HG03442 (cell line): ENCODE measurements at regions not wholly inside any gene's neighbourhood (a gene's known extent, or its start where the extent isn't known, plus 50 kb on each side); places are given as distances from the start of the nearest gene placed in this dataset.
"Not testable (repeated sequence)": the region's sequence is repeated elsewhere in the genome, so short reads cannot be mapped to it uniquely, and the experiment has no call there.

ENCODE experiments used
- ATAC-seq: cut with Tn5 transposase; IDR thresholded peaks from one replicate; pipeline ENCODE4 v1.9.1; 2021; ENCODE audit warnings: mild to moderate bottlenecking, moderate library complexity; ENCODE audit not compliant: unreplicated experiment

DNA sequence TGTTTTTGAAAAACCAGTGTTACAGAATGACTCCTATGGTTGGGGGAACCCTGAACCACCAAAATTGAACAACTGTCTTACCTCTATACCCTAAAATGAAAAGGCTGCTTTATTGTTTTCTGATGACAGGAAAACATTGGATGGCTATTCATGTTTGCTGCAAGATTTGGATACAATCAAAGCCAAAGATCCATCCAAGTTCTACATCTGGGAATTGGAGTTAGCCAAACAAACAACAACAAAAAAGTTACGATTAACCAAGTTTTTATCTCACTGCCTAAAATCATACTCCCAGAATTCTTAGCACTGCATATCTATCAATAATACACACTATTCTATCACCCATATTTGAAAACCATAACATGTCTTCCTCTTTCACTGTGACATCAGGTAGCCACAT is 349.7 kb upstream of the SLC7A11 start:
- ATAC-seq = no peak

- no peak for ATAC-seq
These were observed 346.4 kb upstream of the SLC7A11 start for GRCh38 chr4:138588501-138588900.

GRCh38 chr4:138579146-138579545 is 337.0 kb upstream of the SLC7A11 start:
- ATAC-seq = no peak

GRCh38 chr4:138577826-138578225 is 335.7 kb upstream of the SLC7A11 start:
- not testable (repeated sequence) for ATAC-seq

- no peak for ATAC-seq
These were observed 335.0 kb upstream of the SLC7A11 start for GRCh38 chr4:138577145-138577544.

DNA sequence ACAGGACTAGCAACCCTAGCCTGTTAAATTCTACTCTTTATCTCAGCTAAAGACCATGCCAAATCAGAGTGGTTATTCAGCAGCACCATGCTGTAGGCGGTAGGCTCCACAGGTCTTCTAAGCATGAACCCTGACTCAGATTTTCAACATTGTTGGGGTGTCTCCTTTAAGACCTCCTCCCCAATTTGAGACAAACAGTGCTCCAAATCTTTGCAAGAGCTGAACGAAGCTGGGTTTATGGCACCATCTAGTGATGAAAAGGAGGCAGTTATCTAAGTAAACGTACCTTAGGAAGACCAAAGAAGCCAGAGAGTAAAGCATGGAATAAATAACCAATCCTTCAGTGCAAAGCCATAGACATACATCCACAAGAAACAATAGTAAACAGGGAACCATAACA is 334.5 kb upstream of the SLC7A11 start:
- no peak for ATAC-seq

- ATAC-seq = no peak
These were observed 331.1 kb upstream of the SLC7A11 start for GRCh38 chr4:138573246-138573645.

GRCh38 chr4:138572007-138572406 is 329.9 kb upstream of the SLC7A11 start:
- no peak for ATAC-seq

DNA sequence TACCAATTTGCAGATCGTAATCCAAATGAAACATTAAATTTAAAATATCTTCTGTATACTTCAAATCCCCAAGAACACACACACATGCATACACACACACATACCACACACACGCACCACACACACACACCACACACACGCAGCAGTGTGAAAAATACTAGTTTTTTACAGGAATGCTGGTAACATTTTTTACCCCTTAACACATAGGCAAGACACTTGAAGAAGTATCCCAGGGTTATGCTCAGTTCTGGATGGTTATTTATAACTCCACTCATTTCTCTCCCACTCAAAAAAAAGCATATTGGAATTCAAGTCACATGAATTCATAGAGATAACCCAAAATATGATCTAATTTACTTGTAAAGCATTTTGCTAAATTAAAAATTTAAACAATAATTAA is 325.5 kb upstream of the SLC7A11 start:
- ATAC-seq = no peak

DNA sequence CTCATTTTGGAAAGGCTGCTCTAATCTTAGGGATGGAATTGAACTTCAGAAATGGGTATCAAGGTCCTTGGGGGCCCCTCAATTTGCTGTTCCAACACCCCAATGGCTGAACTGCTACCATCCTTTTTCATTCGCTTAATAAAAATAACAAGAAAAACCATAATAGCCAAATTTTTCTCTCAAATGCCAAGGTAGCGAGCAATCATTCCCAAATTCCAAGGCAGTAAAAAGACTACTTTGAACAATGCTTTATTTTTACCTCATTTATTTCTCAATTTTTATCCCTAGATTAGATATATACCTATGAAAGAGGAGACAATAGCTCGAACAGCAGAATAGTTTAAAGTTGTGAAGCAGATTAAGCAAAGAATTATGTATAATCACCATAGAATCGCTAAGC is 323.4 kb upstream of the SLC7A11 start:
- no peak for ATAC-seq

- ATAC-seq = peak; percentile 88
These were observed 320.4 kb upstream of the SLC7A11 start for GRCh38 chr4:138562544-138562991.

GRCh38 chr4:138561906-138562305 is 319.8 kb upstream of the SLC7A11 start:
- no peak for ATAC-seq

GRCh38 chr4:138561276-138561880 is 319.2 kb upstream of the SLC7A11 start:
- no peak for ATAC-seq

GRCh38 chr4:138560448-138560847 is 318.3 kb upstream of the SLC7A11 start:
- no peak for ATAC-seq

- no peak for ATAC-seq
These were observed 316.7 kb upstream of the SLC7A11 start for GRCh38 chr4:138558886-138559285.

- no peak for ATAC-seq
These were observed 313.4 kb upstream of the SLC7A11 start for GRCh38 chr4:138555584-138555983.

DNA sequence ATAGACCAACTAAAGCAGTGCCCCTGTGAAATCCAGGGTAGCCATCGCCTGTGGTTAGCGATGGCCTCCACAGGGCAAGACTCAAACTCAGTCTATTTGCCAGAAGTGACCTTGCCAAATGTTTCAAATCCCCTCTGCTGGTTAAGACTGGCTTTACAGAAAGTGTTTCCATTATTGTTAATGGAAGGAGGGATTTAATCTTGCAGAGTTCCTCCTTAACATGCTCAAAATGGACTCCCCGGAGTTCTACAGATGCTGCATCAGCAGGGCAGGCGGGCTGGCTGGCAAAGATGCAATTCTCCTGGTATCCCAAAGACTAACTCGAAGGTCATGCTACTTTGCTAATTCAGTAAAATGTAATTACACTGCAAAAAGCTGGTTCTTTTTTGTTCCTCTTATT is 313.0 kb upstream of the SLC7A11 start:
- ATAC-seq = no peak

- ATAC-seq = no peak
These were observed 311.1 kb upstream of the SLC7A11 start for GRCh38 chr4:138553001-138553845.

- no peak for ATAC-seq
These were observed 300.1 kb upstream of the SLC7A11 start for GRCh38 chr4:138542191-138542776.

- no peak for ATAC-seq
These were observed 298.1 kb upstream of the SLC7A11 start for GRCh38 chr4:138540056-138540800.

- ATAC-seq = no peak
These were observed 296.6 kb upstream of the SLC7A11 start for GRCh38 chr4:138538743-138539142.
